ENCODE measurements at regions not wholly inside any gene's neighbourhood (a gene's known extent, or its start where the extent isn't known, plus 50 kb on each side); places are given as distances from the start of the nearest gene placed in this dataset.

GRCh38 chr4:188824553-188824952 is 685.3 kb downstream of the TRIML1 start:
- CTCF ChIA-PET, result no interaction called here
- intact Hi-C loops (cut with micrococcal nuclease), result no loop called here
- Histone ChIP-seq H2BK15ac (ENCODE audit: low read depth, low read length) (no peak overlapping the region), H2AK5ac (ENCODE audit: low read depth, low read length) (peak overlapping the region; percentile 64; the same call in 1 of the 2 replicates), H3K79me1 (ENCODE audit: low read depth in 1 of 2, low read length in 2 of 2) (no peaks in the 10 kb centered on the region), H3K23ac (ENCODE audit: low read depth, low read length) (no peak overlapping the region), H2AFZ (replicated peaks; ENCODE audit: low read length, poor library complexity) (no peak overlapping the region), H2BK20ac (ENCODE audit: low read depth, low read length) (no peak overlapping the region), H3K4ac (ENCODE audit: low read depth, low read length) (no peak overlapping the region; the same call in 1 of the 2 replicates), H3K27ac (ENCODE audit: insufficient read depth, low read length) (no peak overlapping the region), H2BK5ac (ENCODE audit: low read depth, low read length, poor library complexity, severe bottlenecking) (no peak overlapping the region), H3K4me3 (ENCODE audit: insufficient read depth, low read depth, low read length) (no peak overlapping the region), H3K27me3 (ENCODE audit: control insufficient read depth, insufficient read depth, low read length) (no peaks in the 10 kb centered on the region), H3K36me3 (ENCODE audit: control insufficient read depth, insufficient read depth, low read length) (no peaks in the 10 kb centered on the region), H4K20me1 (ENCODE audit: insufficient read depth, low read length) (no peaks in the 10 kb centered on the region), H3K9me3 (ENCODE audit: control insufficient read depth, insufficient read depth, low read length) (no peaks in the 10 kb centered on the region), H2BK120ac (ENCODE audit: low read depth, low read length) (no peak overlapping the region), H3K9ac (ENCODE audit: low read depth, low read length) (no peak overlapping the region), H3K4me1 (ENCODE audit: control insufficient read depth, insufficient read depth, low read length) (peaks cover 2% of the 10 kb centered on the region; the same call in 1 of the 2 replicates), H3K14ac (replicated peaks; ENCODE audit: low read depth, low read length) (no peak overlapping the region), H2AK9ac (replicated peaks; ENCODE audit: low read depth, low read length, poor library complexity) (no peak overlapping the region), H4K8ac (ENCODE audit: low read depth in 2 of 2, low read length in 2 of 2) (no peak overlapping the region), H3K9me1 (ENCODE audit: insufficient read depth, low read length) (peaks cover 15% of the 10 kb centered on the region), H3K56ac (ENCODE audit: extremely low read depth, insufficient read depth, low read length) (no peak overlapping the region), H4K91ac (ENCODE audit: insufficient read depth, low read depth, low read length) (no peak overlapping the region), H4K5ac (ENCODE audit: low read depth, low read length) (no peak overlapping the region), H3K18ac (ENCODE audit: low read depth, low read length) (no peak overlapping the region), H3K4me2 (ENCODE audit: low read depth, low read length) (no peak overlapping the region)
- TF ChIP-seq CHD1 (IDR thresholded peaks at IDR 0.05; ENCODE audit: low read depth, low read length) (no peak), RFX5 (IDR thresholded peaks at IDR 0.05; ENCODE audit: low read depth, low read length) (no peak), CEBPB (IDR thresholded peaks at IDR 0.05; ENCODE audit: low read depth, low read length) (no peak), POLR2A (IDR thresholded peaks at IDR 0.05; ENCODE audit: low read depth, low read length) (no peak), USF2 (IDR thresholded peaks at IDR 0.05; ENCODE audit: low read depth, low read length) (no peak), FOS (IDR thresholded peaks at IDR 0.05; ENCODE audit: low read depth, low read length) (no peak), SMC3 (IDR thresholded peaks at IDR 0.05; ENCODE audit: low read depth, low read length) (no peak), MAFK (IDR thresholded peaks at IDR 0.05; ENCODE audit: low read depth, low read length) (no peak), CTCF (conservative IDR thresholded peaks at IDR 0.05; ENCODE audit: low read depth, low read length) (no peak), RAD21 (IDR thresholded peaks at IDR 0.05; ENCODE audit: low read length) (no peak), MXI1 (IDR thresholded peaks at IDR 0.05; ENCODE audit: borderline replicate concordance, low read depth, low read length) (no peak), BHLHE40 (IDR thresholded peaks at IDR 0.05; ENCODE audit: low read depth, low read length) (no peak), NFE2L2 (IDR thresholded peaks at IDR 0.05; ENCODE audit: low read depth, low read length) (no peak), MAZ (IDR thresholded peaks at IDR 0.05; ENCODE audit: borderline replicate concordance, low read depth, low read length) (no peak), RCOR1 (IDR thresholded peaks at IDR 0.05; ENCODE audit: insufficient replicate concordance, low read length) (no peak), ELK1 (IDR thresholded peaks at IDR 0.05; ENCODE audit: borderline replicate concordance, low read depth, low read length) (no peak)
- in situ Hi-C loops (cut with MboI; ENCODE audit: low sequenced_read_pairs), result no loop called here
- POLR2A ChIA-PET (ENCODE audit: unreplicated experiment), result no interaction called here
- WGBS, 2 experiments (ENCODE audit: extremely low coverage in 2 of 2, insufficient read length in 1 of 2), result 97% methylated on average over 7 of the region's 17 CpGs; no CpG with 5 or more reads in 1 of the 2 experiments
- no TSS peak for BruUV-seq (replicated peaks)
- DNase-seq (no peak), ATAC-seq (ENCODE audit: low read depth) (no peak)
- dilution Hi-C loops (cut with HindIII; ENCODE audit: low sequenced_read_pairs, unreplicated experiment), result no loop called here

All from IMR-90 (cell line).